Transverse colon (tissue), 4 donors: ENCODE measurements at regions not wholly inside any gene's neighbourhood (a gene's known extent, or its start where the extent isn't known, plus 50 kb on each side); places are given as distances from the start of the nearest gene placed in this dataset.

ENCODE experiments used
- CTCF ChIP-seq, 5 experiments: fragments of 200-600 bp in 3 of 5; fragments of 450-650 bp in 2 of 5; sonication (generic) in 3 of 5; IDR thresholded peaks; 1 replicate in 2 of 5; 2 replicates in 3 of 5; pipeline ENCODE4 v1.5.1; 2016 to 2017; ENCODE audit warnings: antibody characterized with exemption in 5 of 5, inconsistent platforms in 3 of 5, mild to moderate bottlenecking in 2 of 5, moderate library complexity in 1 of 5
- POLR2AphosphoS5 ChIP-seq, 3 donors: sonication (generic); formaldehyde crosslinking; IDR thresholded peaks; one replicate each; pipeline ENCODE4 v1.6.1; 2016; ENCODE audit warnings: antibody characterized with exemption in 3 of 3

GRCh38 chr5:24235946-24236345, 408.8 kb downstream of the CDH10 start:
- TF ChIP-seq CTCF (IDR thresholded peaks at IDR 0.05) (no peak), POLR2AphosphoS5 (IDR thresholded peaks at IDR 0.05) (no peak)
